GM23338 (cell line): ENCODE measurements at regions not wholly inside any gene's neighbourhood (a gene's known extent, or its start where the extent isn't known, plus 50 kb on each side); places are given as distances from the start of the nearest gene placed in this dataset.
A peak's percentile ranks its signal among the peaks of the same experiment; 100 is the strongest.

ENCODE experiments used
- ATAC-seq: fragments of 200-7000 bp; cut with Tn5 transposase; 3 replicates; pipeline ENCODE4 v1.9.1; 2020
- DNase-seq: peaks from one replicate; pipeline ENCODE4 v3.0.0-alpha.2; 2015; ENCODE audit warnings: low spot score
- H2AFZ ChIP-seq: fragments of 200-600 bp; sonication (generic); 2 replicates; pipeline ENCODE4 v1.8.0; 2016; ENCODE audit warnings: antibody characterized with exemption, mild to moderate bottlenecking, moderate library complexity
- H3F3A ChIP-seq: fragments of 200-600 bp; sonication (generic); replicated peaks from 2 replicates; pipeline ENCODE4 v1.8.0; 2017; ENCODE audit warnings: antibody characterized with exemption, mixed run types, low read depth
- H3K27ac ChIP-seq: fragments of 200-600 bp; sonication (generic); 2 replicates; pipeline ENCODE4 v1.6.1; 2016; ENCODE audit warnings: low read depth
- H3K27me3 ChIP-seq: fragments of 200-600 bp; sonication (generic); 2 replicates; pipeline ENCODE4 v1.8.0; 2016; ENCODE audit warnings: mild to moderate bottlenecking, mixed run types, moderate library complexity; ENCODE audit not compliant: insufficient read depth
- H3K36me3 ChIP-seq: fragments of 200-600 bp; sonication (generic); 2 replicates; pipeline ENCODE4 v1.8.0; 2016; ENCODE audit warnings: mild to moderate bottlenecking; ENCODE audit not compliant: insufficient read depth
- H3K4me1 ChIP-seq: fragments of 200-600 bp; sonication (generic); 2 replicates; pipeline ENCODE4 v1.8.0; 2016; ENCODE audit warnings: mild to moderate bottlenecking, moderate library complexity; ENCODE audit not compliant: insufficient read depth
- H3K4me2 ChIP-seq: fragments of 200-600 bp; sonication (generic); 2 replicates; pipeline ENCODE4 v1.7.1; 2017; ENCODE audit warnings: mixed run types
- H3K4me3 ChIP-seq: fragments of 200-600 bp; sonication (generic); 2 replicates; pipeline ENCODE4 v1.6.1; 2016; ENCODE audit warnings: mixed run types
- H3K79me2 ChIP-seq: fragments of 200-600 bp; sonication (generic); replicated peaks from 2 replicates; pipeline ENCODE4 v1.8.0; 2017; ENCODE audit warnings: mild to moderate bottlenecking; ENCODE audit not compliant: insufficient read depth
- H3K9me2 ChIP-seq: fragments of 200-600 bp; sonication (generic); 2 replicates; pipeline ENCODE4 v1.8.0; 2017; ENCODE audit not compliant: insufficient read depth
- H4K20me1 ChIP-seq: fragments of 200-600 bp; sonication (generic); replicated peaks from 2 replicates; pipeline ENCODE4 v1.8.0; 2017; ENCODE audit warnings: mild to moderate bottlenecking; ENCODE audit not compliant: insufficient read depth
- H3K27ac Mint-ChIP-seq: 2 replicates; pipeline ENCODE4 v1.8.0; 2020; ENCODE audit warnings: inconsistent platforms, mild to moderate bottlenecking, moderate library complexity, mixed read lengths
- H3K27me3 Mint-ChIP-seq: 3 replicates; pipeline ENCODE4 v1.8.0; 2022; ENCODE audit warnings: low read depth, mild to moderate bottlenecking, moderate library complexity, mixed read lengths, inconsistent platforms; ENCODE audit not compliant: insufficient read depth, poor library complexity
- H3K36me3 Mint-ChIP-seq: 3 replicates; pipeline ENCODE4 v1.8.0; 2021; ENCODE audit warnings: low read depth, mild to moderate bottlenecking, inconsistent platforms, moderate library complexity, mixed read lengths
- H3K4me1 Mint-ChIP-seq: 3 replicates; pipeline ENCODE4 v1.8.0; 2020; ENCODE audit warnings: mild to moderate bottlenecking, inconsistent platforms, mixed read lengths
- H3K4me3 Mint-ChIP-seq: 3 replicates; pipeline ENCODE4 v1.8.0; 2021; ENCODE audit warnings: moderate library complexity, mild to moderate bottlenecking, inconsistent platforms, mixed read lengths
- H3K9me3 Mint-ChIP-seq: 3 replicates; pipeline ENCODE4 v1.8.0; 2020; ENCODE audit warnings: moderate library complexity, mild to moderate bottlenecking, inconsistent platforms, mixed read lengths
- CREB1 ChIP-seq: fragments of 250-450 bp; sonication (Bioruptor Pico); IDR thresholded peaks from 2 replicates; pipeline ENCODE4 v1.5.0; 2020; ENCODE audit warnings: low read depth, mild to moderate bottlenecking, moderate library complexity
- CTCF ChIP-seq, 2 experiments: fragments of 200-600 bp in 1 of 2; sonication (generic) in 1 of 2; conservative IDR thresholded peaks; 2 replicates each; pipeline versions ENCODE4 v1.5.1 to v1.6.1; 2016 to 2017; ENCODE audit warnings: antibody characterized with exemption in 2 of 2, low read depth in 2 of 2, mild to moderate bottlenecking in 2 of 2, moderate library complexity in 1 of 2
- EZH2 ChIP-seq: fragments of 200-600 bp; sonication (generic); IDR thresholded peaks from one replicate; pipeline ENCODE4 v1.8.0; 2017; ENCODE audit warnings: antibody characterized with exemption, mild to moderate bottlenecking, low read depth; ENCODE audit not compliant: unreplicated experiment
- EZH2phosphoT487 ChIP-seq: fragments of 200-600 bp; sonication (generic); IDR thresholded peaks from one replicate; pipeline ENCODE4 v1.8.1; 2018; ENCODE audit warnings: antibody characterized with exemption; ENCODE audit not compliant: unreplicated experiment
- JUNB ChIP-seq: IDR thresholded peaks from one replicate; pipeline ENCODE4 v1.6.1; 2016; ENCODE audit warnings: antibody characterized with exemption; ENCODE audit not compliant: unreplicated experiment
- NANOG ChIP-seq: IDR thresholded peaks from 2 replicates; pipeline ENCODE4 v1.6.1; 2016; ENCODE audit warnings: antibody characterized with exemption, borderline replicate concordance
- POLR2AphosphoS5 ChIP-seq: IDR thresholded peaks from 2 replicates; pipeline ENCODE4 v1.6.1; 2016; ENCODE audit warnings: antibody characterized with exemption, low read depth
- STAT1 ChIP-seq: IDR thresholded peaks from one replicate; pipeline ENCODE4 v1.6.1; 2016; ENCODE audit warnings: antibody characterized with exemption; ENCODE audit not compliant: unreplicated experiment
- ZNF114 ChIP-seq: fragments of 250-450 bp; sonication (Bioruptor Pico); IDR thresholded peaks from 2 replicates; pipeline ENCODE4 v1.5.0; 2020; ENCODE audit warnings: mild to moderate bottlenecking, moderate library complexity
- ZNF331 ChIP-seq: fragments of 250-450 bp; sonication (Bioruptor Pico); IDR thresholded peaks from 2 replicates; pipeline ENCODE4 v1.5.0; 2020; ENCODE audit warnings: low read depth, mild to moderate bottlenecking, moderate library complexity
- TF ChIP-seq, protein P1 (sequence below): IDR thresholded peaks from one replicate; pipeline ENCODE4 v1.6.1; 2018; ENCODE audit warnings: antibody characterized with exemption; ENCODE audit not compliant: unreplicated experiment
- TF ChIP-seq, protein P2 (sequence below): fragments of 250-450 bp; sonication (Bioruptor Pico); IDR thresholded peaks from 2 replicates; pipeline ENCODE4 v1.5.0; 2020; ENCODE audit warnings: mild to moderate bottlenecking, moderate library complexity
- TF ChIP-seq, protein P3 (sequence below): IDR thresholded peaks from 2 replicates; pipeline ENCODE4 v1.6.1; 2016; ENCODE audit warnings: antibody characterized with exemption

GRCh38 chr13:26855071-26855470 is 94.5 kb upstream of the GPR12 start (continued):
- TF ChIP-seq, protein P1, sequence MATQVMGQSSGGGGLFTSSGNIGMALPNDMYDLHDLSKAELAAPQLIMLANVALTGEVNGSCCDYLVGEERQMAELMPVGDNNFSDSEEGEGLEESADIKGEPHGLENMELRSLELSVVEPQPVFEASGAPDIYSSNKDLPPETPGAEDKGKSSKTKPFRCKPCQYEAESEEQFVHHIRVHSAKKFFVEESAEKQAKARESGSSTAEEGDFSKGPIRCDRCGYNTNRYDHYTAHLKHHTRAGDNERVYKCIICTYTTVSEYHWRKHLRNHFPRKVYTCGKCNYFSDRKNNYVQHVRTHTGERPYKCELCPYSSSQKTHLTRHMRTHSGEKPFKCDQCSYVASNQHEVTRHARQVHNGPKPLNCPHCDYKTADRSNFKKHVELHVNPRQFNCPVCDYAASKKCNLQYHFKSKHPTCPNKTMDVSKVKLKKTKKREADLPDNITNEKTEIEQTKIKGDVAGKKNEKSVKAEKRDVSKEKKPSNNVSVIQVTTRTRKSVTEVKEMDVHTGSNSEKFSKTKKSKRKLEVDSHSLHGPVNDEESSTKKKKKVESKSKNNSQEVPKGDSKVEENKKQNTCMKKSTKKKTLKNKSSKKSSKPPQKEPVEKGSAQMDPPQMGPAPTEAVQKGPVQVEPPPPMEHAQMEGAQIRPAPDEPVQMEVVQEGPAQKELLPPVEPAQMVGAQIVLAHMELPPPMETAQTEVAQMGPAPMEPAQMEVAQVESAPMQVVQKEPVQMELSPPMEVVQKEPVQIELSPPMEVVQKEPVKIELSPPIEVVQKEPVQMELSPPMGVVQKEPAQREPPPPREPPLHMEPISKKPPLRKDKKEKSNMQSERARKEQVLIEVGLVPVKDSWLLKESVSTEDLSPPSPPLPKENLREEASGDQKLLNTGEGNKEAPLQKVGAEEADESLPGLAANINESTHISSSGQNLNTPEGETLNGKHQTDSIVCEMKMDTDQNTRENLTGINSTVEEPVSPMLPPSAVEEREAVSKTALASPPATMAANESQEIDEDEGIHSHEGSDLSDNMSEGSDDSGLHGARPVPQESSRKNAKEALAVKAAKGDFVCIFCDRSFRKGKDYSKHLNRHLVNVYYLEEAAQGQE = no peak

GRCh38 chr13:26853323-26853722 is 92.7 kb upstream of the GPR12 start:
- Histone ChIP-seq H3K27ac (no peak overlapping the region), H3F3A (no peaks in the 10 kb centered on the region), H3K79me2 (no peaks in the 10 kb centered on the region), H3K4me3 (no peak overlapping the region), H3K4me1 (peaks cover 13% of the 10 kb centered on the region), H3K27me3 (no peaks in the 10 kb centered on the region), H2AFZ (peak overlapping the region; percentile 74), H3K36me3 (no peaks in the 10 kb centered on the region), H4K20me1 (no peaks in the 10 kb centered on the region), H3K4me2 (no peak overlapping the region), H3K9me2 (no peaks in the 10 kb centered on the region)
- Mint-ChIP-seq H3K27ac (no peak overlapping the region), H3K9me3 (no peaks in the 10 kb centered on the region), H3K4me3 (no peak overlapping the region), H3K4me1 (peaks cover 14% of the 10 kb centered on the region), H3K36me3 (no peaks in the 10 kb centered on the region), H3K27me3 (no peaks in the 10 kb centered on the region)
- ATAC-seq (no peak), DNase-seq (no peak)
- TF ChIP-seq NANOG (no peak), STAT1 (no peak), CREB1 (CRISPR knock-in tag) (no peak), EZH2phosphoT487 (no peak), POLR2AphosphoS5 (no peak), EZH2 (no peak), ZNF331 (CRISPR knock-in tag) (no peak), JUNB (no peak), ZNF114 (CRISPR knock-in tag) (no peak), CTCF (conservative IDR thresholded peaks at IDR 0.05; ENCODE audit: low read depth in 2 of 2) (no peak)
- TF ChIP-seq, protein P2, sequence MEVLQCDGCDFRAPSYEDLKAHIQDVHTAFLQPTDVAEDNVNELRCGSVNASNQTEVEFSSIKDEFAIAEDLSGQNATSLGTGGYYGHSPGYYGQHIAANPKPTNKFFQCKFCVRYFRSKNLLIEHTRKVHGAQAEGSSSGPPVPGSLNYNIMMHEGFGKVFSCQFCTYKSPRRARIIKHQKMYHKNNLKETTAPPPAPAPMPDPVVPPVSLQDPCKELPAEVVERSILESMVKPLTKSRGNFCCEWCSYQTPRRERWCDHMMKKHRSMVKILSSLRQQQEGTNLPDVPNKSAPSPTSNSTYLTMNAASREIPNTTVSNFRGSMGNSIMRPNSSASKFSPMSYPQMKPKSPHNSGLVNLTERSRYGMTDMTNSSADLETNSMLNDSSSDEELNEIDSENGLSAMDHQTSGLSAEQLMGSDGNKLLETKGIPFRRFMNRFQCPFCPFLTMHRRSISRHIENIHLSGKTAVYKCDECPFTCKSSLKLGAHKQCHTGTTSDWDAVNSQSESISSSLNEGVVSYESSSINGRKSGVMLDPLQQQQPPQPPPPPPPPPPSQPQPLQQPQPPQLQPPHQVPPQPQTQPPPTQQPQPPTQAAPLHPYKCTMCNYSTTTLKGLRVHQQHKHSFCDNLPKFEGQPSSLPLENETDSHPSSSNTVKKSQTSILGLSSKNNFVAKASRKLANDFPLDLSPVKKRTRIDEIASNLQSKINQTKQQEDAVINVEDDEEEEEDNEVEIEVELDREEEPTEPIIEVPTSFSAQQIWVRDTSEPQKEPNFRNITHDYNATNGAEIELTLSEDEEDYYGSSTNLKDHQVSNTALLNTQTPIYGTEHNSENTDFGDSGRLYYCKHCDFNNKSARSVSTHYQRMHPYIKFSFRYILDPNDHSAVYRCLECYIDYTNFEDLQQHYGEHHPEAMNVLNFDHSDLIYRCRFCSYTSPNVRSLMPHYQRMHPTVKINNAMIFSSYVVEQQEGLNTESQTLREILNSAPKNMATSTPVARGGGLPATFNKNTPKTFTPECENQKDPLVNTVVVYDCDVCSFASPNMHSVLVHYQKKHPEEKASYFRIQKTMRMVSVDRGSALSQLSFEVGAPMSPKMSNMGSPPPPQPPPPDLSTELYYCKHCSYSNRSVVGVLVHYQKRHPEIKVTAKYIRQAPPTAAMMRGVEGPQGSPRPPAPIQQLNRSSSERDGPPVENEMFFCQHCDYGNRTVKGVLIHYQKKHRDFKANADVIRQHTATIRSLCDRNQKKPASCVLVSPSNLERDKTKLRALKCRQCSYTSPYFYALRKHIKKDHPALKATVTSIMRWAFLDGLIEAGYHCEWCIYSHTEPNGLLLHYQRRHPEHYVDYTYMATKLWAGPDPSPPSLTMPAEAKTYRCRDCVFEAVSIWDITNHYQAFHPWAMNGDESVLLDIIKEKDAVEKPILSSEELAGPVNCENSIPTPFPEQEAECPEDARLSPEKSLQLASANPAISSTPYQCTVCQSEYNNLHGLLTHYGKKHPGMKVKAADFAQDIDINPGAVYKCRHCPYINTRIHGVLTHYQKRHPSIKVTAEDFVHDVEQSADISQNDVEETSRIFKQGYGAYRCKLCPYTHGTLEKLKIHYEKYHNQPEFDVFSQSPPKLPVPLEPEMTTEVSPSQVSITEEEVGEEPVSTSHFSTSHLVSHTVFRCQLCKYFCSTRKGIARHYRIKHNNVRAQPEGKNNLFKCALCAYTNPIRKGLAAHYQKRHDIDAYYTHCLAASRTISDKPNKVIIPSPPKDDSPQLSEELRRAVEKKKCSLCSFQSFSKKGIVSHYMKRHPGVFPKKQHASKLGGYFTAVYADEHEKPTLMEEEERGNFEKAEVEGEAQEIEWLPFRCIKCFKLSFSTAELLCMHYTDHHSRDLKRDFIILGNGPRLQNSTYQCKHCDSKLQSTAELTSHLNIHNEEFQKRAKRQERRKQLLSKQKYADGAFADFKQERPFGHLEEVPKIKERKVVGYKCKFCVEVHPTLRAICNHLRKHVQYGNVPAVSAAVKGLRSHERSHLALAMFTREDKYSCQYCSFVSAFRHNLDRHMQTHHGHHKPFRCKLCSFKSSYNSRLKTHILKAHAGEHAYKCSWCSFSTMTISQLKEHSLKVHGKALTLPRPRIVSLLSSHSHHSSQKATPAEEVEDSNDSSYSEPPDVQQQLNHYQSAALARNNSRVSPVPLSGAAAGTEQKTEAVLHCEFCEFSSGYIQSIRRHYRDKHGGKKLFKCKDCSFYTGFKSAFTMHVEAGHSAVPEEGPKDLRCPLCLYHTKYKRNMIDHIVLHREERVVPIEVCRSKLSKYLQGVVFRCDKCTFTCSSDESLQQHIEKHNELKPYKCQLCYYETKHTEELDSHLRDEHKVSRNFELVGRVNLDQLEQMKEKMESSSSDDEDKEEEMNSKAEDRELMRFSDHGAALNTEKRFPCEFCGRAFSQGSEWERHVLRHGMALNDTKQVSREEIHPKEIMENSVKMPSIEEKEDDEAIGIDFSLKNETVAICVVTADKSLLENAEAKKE = no peak
- TF ChIP-seq, protein P3, sequence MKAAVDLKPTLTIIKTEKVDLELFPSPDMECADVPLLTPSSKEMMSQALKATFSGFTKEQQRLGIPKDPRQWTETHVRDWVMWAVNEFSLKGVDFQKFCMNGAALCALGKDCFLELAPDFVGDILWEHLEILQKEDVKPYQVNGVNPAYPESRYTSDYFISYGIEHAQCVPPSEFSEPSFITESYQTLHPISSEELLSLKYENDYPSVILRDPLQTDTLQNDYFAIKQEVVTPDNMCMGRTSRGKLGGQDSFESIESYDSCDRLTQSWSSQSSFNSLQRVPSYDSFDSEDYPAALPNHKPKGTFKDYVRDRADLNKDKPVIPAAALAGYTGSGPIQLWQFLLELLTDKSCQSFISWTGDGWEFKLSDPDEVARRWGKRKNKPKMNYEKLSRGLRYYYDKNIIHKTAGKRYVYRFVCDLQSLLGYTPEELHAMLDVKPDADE = no peak
